WTC11 (cell line): ENCODE measurements at regions not wholly inside any gene's neighbourhood (a gene's known extent, or its start where the extent isn't known, plus 50 kb on each side); places are given as distances from the start of the nearest gene placed in this dataset.

Experiments
- ATAC-seq: fragments of 200-7000 bp; cut with Tn5 transposase; 2 replicates; pipeline ENCODE4 v1.10.0; 2021; ENCODE audit warnings: mild to moderate bottlenecking, moderate library complexity
- CTCF ChIA-PET: fragments of 300-600 bp; sonication (Branson Sonifier 250); formaldehyde crosslinking; loops from one replicate; lab custom pipeline; 2021; ENCODE audit warnings: antibody characterized with exemption; lab: Charles Lee
- POLR2A ChIA-PET: fragments of 350-600 bp; sonication (Branson Sonifier 250); formaldehyde crosslinking; loops from one replicate; lab custom pipeline; 2021; ENCODE audit warnings: antibody characterized with exemption; lab: Charles Lee
- DNase-seq: peaks from one replicate; pipeline ENCODE4 v3.0.0; 2021; ENCODE audit warnings: low spot score
- H3K27ac Mint-ChIP-seq: 2 replicates; pipeline ENCODE4 v1.8.0; 2021; ENCODE audit warnings: mixed read lengths
- H3K27me3 Mint-ChIP-seq: 2 replicates; pipeline ENCODE4 v1.8.0; 2021; ENCODE audit warnings: low read depth, mild to moderate bottlenecking, moderate library complexity, mixed read lengths
- H3K36me3 Mint-ChIP-seq: 2 replicates; pipeline ENCODE4 v1.8.0; 2021; ENCODE audit warnings: mixed read lengths
- H3K4me1 Mint-ChIP-seq: 2 replicates; pipeline ENCODE4 v1.8.0; 2022; ENCODE audit warnings: mixed read lengths
- H3K4me3 Mint-ChIP-seq: 2 replicates; pipeline ENCODE4 v1.8.0; 2021; ENCODE audit warnings: mild to moderate bottlenecking, moderate library complexity, mixed read lengths
- H3K9me3 Mint-ChIP-seq: 2 replicates; pipeline ENCODE4 v1.8.0; 2021; ENCODE audit warnings: mixed read lengths
- CREM ChIP-seq: sonication (generic); formaldehyde crosslinking; IDR thresholded peaks from 2 replicates; pipeline ENCODE4 v1.8.1; 2022; ENCODE audit warnings: mild to moderate bottlenecking, missing genetic modification reagents, moderate library complexity
- ELF4 ChIP-seq: sonication (generic); formaldehyde crosslinking; IDR thresholded peaks from 2 replicates; pipeline ENCODE4 v1.8.1; 2022; ENCODE audit warnings: low read depth, mild to moderate bottlenecking, moderate library complexity, missing genetic modification reagents
- FOXP1 ChIP-seq: sonication (generic); formaldehyde crosslinking; IDR thresholded peaks from 2 replicates; pipeline ENCODE4 v1.8.0; 2022; ENCODE audit warnings: missing genetic modification reagents, mild to moderate bottlenecking, moderate library complexity, borderline replicate concordance
- GRHL2 ChIP-seq: fragments of 250-450 bp; sonication (Bioruptor Pico); IDR thresholded peaks from 2 replicates; pipeline ENCODE4 v1.8.0; 2022; ENCODE audit warnings: mild to moderate bottlenecking, moderate library complexity; ENCODE audit not compliant: insufficient replicate concordance, severe bottlenecking
- IRF1 ChIP-seq: sonication (generic); formaldehyde crosslinking; IDR thresholded peaks from 2 replicates; pipeline ENCODE4 v1.8.0; 2023; ENCODE audit warnings: missing genetic modification reagents
- OVOL2 ChIP-seq: fragments of 250-450 bp; sonication (Bioruptor Pico); IDR thresholded peaks from 2 replicates; pipeline ENCODE4 v1.9.0; 2021; ENCODE audit warnings: mild to moderate bottlenecking, borderline replicate concordance
- PREB ChIP-seq: sonication (generic); formaldehyde crosslinking; IDR thresholded peaks from 2 replicates; pipeline ENCODE4 v1.8.1; 2022; ENCODE audit warnings: mild to moderate bottlenecking, missing genetic modification reagents, moderate library complexity, borderline replicate concordance
- RELA ChIP-seq: sonication (generic); formaldehyde crosslinking; IDR thresholded peaks from 2 replicates; pipeline ENCODE4 v1.8.1; 2022; ENCODE audit warnings: missing genetic modification reagents, mild to moderate bottlenecking, borderline replicate concordance
- STAT6 ChIP-seq: sonication (generic); formaldehyde crosslinking; conservative IDR thresholded peaks from 2 replicates; pipeline ENCODE4 v1.8.1; 2023; ENCODE audit warnings: mild to moderate bottlenecking, low read depth, missing genetic modification reagents, moderate library complexity
- ZBTB21 ChIP-seq: sonication (generic); formaldehyde crosslinking; IDR thresholded peaks from 2 replicates; pipeline ENCODE4 v1.8.1; 2023; ENCODE audit warnings: mild to moderate bottlenecking, missing genetic modification reagents, borderline replicate concordance
- ZNF232 ChIP-seq: sonication (generic); formaldehyde crosslinking; IDR thresholded peaks from 2 replicates; pipeline ENCODE4 v1.8.0; 2022; ENCODE audit warnings: mild to moderate bottlenecking, missing genetic modification reagents
- ZNF396 ChIP-seq: fragments of 250-450 bp; sonication (Bioruptor Pico); IDR thresholded peaks from 2 replicates; pipeline ENCODE4 v1.8.0; 2021; ENCODE audit warnings: mild to moderate bottlenecking, moderate library complexity, borderline replicate concordance
- ZNF416 ChIP-seq: fragments of 250-450 bp; sonication (Bioruptor Pico); IDR thresholded peaks from 2 replicates; pipeline ENCODE4 v1.9.0; 2021; ENCODE audit warnings: mild to moderate bottlenecking, inconsistent platforms
- ZNF671 ChIP-seq: fragments of 250-450 bp; sonication (Bioruptor Pico); IDR thresholded peaks from 2 replicates; pipeline ENCODE4 v1.8.0; 2021; ENCODE audit warnings: mild to moderate bottlenecking
- TF ChIP-seq, protein P1 (sequence below): sonication (generic); formaldehyde crosslinking; IDR thresholded peaks from 2 replicates; pipeline ENCODE4 v1.8.1; 2023; ENCODE audit warnings: mild to moderate bottlenecking, moderate library complexity, missing genetic modification reagents
- TF ChIP-seq, protein P2 (sequence below): fragments of 250-450 bp; sonication (Bioruptor Pico); IDR thresholded peaks from 2 replicates; pipeline ENCODE4 v1.9.0; 2021; ENCODE audit warnings: mild to moderate bottlenecking, borderline replicate concordance
- TF ChIP-seq, protein P3 (sequence below): sonication (generic); formaldehyde crosslinking; IDR thresholded peaks from 2 replicates; pipeline ENCODE4 v1.8.1; 2022; ENCODE audit warnings: low read depth, missing genetic modification reagents, borderline replicate concordance
- TF ChIP-seq, protein P4 (sequence below): fragments of 200-600 bp; IDR thresholded peaks from 2 replicates; pipeline ENCODE4 v1.8.0; 2022; ENCODE audit warnings: antibody characterized with exemption

GRCh38 chr5:133889271-133889905 lies 79.0 kb downstream of the C5orf15 start:
- ATAC-seq, result no peak

GRCh38 chr5:133888625-133888991 lies 79.8 kb downstream of the C5orf15 start:
- DNase-seq (no peak), ATAC-seq (no peak)
- H3K4me3 Mint-ChIP-seq, result no peak overlapping the region
- H3K4me1 Mint-ChIP-seq, result no peaks in the 10 kb centered on the region
- POLR2A ChIA-PET, result interaction anchor here (0.7 kb wide), 1 partner anchor 40 kb away, joined by 4 read pairs; no protein-coding TSS in a partner anchor
- no peaks in the 10 kb centered on the region; the same call in 1 of the 2 replicates for H3K27me3 Mint-ChIP-seq
- no peaks in the 10 kb centered on the region for H3K9me3 Mint-ChIP-seq
- no peak overlapping the region for H3K27ac Mint-ChIP-seq
- no peaks in the 10 kb centered on the region for H3K36me3 Mint-ChIP-seq
- CTCF ChIA-PET, result interaction anchor here (1.4 kb wide), 1 partner anchor 56 kb away, joined by 4 read pairs; no protein-coding TSS in a partner anchor
- no peak for TF ChIP-seq OVOL2 (CRISPR knock-in tag)
- TF ChIP-seq, protein P1, sequence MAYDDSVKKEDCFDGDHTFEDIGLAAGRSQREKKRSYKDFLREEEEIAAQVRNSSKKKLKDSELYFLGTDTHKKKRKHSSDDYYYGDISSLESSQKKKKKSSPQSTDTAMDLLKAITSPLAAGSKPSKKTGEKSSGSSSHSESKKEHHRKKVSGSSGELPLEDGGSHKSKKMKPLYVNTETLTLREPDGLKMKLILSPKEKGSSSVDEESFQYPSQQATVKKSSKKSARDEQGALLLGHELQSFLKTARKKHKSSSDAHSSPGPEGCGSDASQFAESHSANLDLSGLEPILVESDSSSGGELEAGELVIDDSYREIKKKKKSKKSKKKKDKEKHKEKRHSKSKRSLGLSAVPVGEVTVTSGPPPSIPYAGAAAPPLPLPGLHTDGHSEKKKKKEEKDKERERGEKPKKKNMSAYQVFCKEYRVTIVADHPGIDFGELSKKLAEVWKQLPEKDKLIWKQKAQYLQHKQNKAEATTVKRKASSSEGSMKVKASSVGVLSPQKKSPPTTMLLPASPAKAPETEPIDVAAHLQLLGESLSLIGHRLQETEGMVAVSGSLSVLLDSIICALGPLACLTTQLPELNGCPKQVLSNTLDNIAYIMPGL (CRISPR knock-in tag), result no peak
- TF ChIP-seq FOXP1, result no peak
- TF ChIP-seq, protein P2, sequence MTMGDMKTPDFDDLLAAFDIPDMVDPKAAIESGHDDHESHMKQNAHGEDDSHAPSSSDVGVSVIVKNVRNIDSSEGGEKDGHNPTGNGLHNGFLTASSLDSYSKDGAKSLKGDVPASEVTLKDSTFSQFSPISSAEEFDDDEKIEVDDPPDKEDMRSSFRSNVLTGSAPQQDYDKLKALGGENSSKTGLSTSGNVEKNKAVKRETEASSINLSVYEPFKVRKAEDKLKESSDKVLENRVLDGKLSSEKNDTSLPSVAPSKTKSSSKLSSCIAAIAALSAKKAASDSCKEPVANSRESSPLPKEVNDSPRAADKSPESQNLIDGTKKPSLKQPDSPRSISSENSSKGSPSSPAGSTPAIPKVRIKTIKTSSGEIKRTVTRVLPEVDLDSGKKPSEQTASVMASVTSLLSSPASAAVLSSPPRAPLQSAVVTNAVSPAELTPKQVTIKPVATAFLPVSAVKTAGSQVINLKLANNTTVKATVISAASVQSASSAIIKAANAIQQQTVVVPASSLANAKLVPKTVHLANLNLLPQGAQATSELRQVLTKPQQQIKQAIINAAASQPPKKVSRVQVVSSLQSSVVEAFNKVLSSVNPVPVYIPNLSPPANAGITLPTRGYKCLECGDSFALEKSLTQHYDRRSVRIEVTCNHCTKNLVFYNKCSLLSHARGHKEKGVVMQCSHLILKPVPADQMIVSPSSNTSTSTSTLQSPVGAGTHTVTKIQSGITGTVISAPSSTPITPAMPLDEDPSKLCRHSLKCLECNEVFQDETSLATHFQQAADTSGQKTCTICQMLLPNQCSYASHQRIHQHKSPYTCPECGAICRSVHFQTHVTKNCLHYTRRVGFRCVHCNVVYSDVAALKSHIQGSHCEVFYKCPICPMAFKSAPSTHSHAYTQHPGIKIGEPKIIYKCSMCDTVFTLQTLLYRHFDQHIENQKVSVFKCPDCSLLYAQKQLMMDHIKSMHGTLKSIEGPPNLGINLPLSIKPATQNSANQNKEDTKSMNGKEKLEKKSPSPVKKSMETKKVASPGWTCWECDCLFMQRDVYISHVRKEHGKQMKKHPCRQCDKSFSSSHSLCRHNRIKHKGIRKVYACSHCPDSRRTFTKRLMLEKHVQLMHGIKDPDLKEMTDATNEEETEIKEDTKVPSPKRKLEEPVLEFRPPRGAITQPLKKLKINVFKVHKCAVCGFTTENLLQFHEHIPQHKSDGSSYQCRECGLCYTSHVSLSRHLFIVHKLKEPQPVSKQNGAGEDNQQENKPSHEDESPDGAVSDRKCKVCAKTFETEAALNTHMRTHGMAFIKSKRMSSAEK (CRISPR knock-in tag), result no peak

More at GRCh38 chr5:133889271-133889905, 79.0 kb downstream of the C5orf15 start:
- H3K4me1 Mint-ChIP-seq, result no peaks in the 10 kb centered on the region
- no peak for DNase-seq
- TF ChIP-seq ELF4 (no peak), GRHL2 (CRISPR knock-in tag) (no peak), ZNF671 (CRISPR knock-in tag) (no peak), PREB (CRISPR knock-in tag) (no peak), RELA (CRISPR knock-in tag) (no peak), STAT6 (CRISPR knock-in tag) (no peak), CREM (CRISPR knock-in tag) (no peak), IRF1 (CRISPR knock-in tag) (no peak), ZNF416 (CRISPR knock-in tag) (no peak), ZNF396 (CRISPR knock-in tag) (no peak), ZNF232 (CRISPR knock-in tag) (no peak), ZBTB21 (CRISPR knock-in tag) (no peak)
- TF ChIP-seq, protein P3, sequence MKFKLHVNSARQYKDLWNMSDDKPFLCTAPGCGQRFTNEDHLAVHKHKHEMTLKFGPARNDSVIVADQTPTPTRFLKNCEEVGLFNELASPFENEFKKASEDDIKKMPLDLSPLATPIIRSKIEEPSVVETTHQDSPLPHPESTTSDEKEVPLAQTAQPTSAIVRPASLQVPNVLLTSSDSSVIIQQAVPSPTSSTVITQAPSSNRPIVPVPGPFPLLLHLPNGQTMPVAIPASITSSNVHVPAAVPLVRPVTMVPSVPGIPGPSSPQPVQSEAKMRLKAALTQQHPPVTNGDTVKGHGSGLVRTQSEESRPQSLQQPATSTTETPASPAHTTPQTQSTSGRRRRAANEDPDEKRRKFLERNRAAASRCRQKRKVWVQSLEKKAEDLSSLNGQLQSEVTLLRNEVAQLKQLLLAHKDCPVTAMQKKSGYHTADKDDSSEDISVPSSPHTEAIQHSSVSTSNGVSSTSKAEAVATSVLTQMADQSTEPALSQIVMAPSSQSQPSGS, result no peak
- TF ChIP-seq, protein P4, sequence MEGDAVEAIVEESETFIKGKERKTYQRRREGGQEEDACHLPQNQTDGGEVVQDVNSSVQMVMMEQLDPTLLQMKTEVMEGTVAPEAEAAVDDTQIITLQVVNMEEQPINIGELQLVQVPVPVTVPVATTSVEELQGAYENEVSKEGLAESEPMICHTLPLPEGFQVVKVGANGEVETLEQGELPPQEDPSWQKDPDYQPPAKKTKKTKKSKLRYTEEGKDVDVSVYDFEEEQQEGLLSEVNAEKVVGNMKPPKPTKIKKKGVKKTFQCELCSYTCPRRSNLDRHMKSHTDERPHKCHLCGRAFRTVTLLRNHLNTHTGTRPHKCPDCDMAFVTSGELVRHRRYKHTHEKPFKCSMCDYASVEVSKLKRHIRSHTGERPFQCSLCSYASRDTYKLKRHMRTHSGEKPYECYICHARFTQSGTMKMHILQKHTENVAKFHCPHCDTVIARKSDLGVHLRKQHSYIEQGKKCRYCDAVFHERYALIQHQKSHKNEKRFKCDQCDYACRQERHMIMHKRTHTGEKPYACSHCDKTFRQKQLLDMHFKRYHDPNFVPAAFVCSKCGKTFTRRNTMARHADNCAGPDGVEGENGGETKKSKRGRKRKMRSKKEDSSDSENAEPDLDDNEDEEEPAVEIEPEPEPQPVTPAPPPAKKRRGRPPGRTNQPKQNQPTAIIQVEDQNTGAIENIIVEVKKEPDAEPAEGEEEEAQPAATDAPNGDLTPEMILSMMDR, result no peak
- no peaks in the 10 kb centered on the region for H3K36me3 Mint-ChIP-seq
- 0 out of 2 replicates have a peak overlapping the region, but pooled peaks have one; percentile 36 for H3K27ac Mint-ChIP-seq
- CTCF ChIA-PET, result no interaction called here
- H3K9me3 Mint-ChIP-seq, result no peaks in the 10 kb centered on the region
- POLR2A ChIA-PET, result no interaction called here
- H3K27me3 Mint-ChIP-seq, result no peaks in the 10 kb centered on the region; the same call in 1 of the 2 replicates
- no peak overlapping the region for H3K4me3 Mint-ChIP-seq
